Endothelial cell of umbilical vein (primary cell): ENCODE measurements at regions not wholly inside any gene's neighbourhood (a gene's known extent, or its start where the extent isn't known, plus 50 kb on each side); places are given as distances from the start of the nearest gene placed in this dataset.

Experiments
- BruUV-seq: library from RNA; stranded (reverse); fragments of 400-500 nt; replicated peaks from 2 replicates; lab custom pipeline; 2021; lab: Mats Ljungman, UMichigan
- CTCF ChIA-PET: fragments of 300-600, 350-600 bp; sonication (Branson Sonifier 250); formaldehyde crosslinking; loops from one replicate; lab custom pipeline; 2021; ENCODE audit warnings: antibody characterized with exemption, inconsistent platforms; lab: Charles Lee
- POLR2A ChIA-PET: fragments of 300-600, 350-600 bp; sonication (Branson Sonifier 250); formaldehyde crosslinking; loops from one replicate; lab custom pipeline; 2021; ENCODE audit warnings: antibody characterized with exemption, inconsistent platforms; lab: Charles Lee
- DNase-seq: peaks from one replicate; pipeline ENCODE4 v3.0.0-alpha.2; 2011; ENCODE audit warnings: low read depth, low spot score
- FAIRE-seq: peaks from 2 replicates; lab custom pipeline; 2011; peaks lifted over from hg19 to GRCh38; lab: Jason Lieb, UNC
- H2AFZ ChIP-seq: 2 replicates; pipeline ENCODE4 v1.6.0; 2012; ENCODE audit warnings: low read depth, low read length, control low read depth, inconsistent platforms
- H3K27ac ChIP-seq: 2 replicates; pipeline ENCODE4 v1.5.1; 2011; ENCODE audit warnings: low read depth, mild to moderate bottlenecking, control low read depth, low read length, moderate library complexity; ENCODE audit not compliant: insufficient read depth
- H3K27me3 ChIP-seq, 2 experiments: 2 replicates each; pipeline versions ENCODE4 v1.6.0 to v1.6.1; 2011; ENCODE audit warnings: low read length in 2 of 2, mixed read lengths in 1 of 2; ENCODE audit not compliant: control insufficient read depth in 2 of 2, insufficient read depth in 2 of 2
- H3K36me3 ChIP-seq, 2 experiments: 2 replicates in 1 of 2; 3 replicates in 1 of 2; pipeline ENCODE4 v1.5.1; 2011; ENCODE audit warnings: low read length in 2 of 2, mild to moderate bottlenecking in 1 of 2, moderate library complexity in 1 of 2; ENCODE audit not compliant: control insufficient read depth in 2 of 2, insufficient read depth in 2 of 2; ENCODE audit errors: extremely low read depth in 1 of 2
- H3K4me1 ChIP-seq: 3 replicates; pipeline ENCODE4 v1.5.1; 2011; ENCODE audit warnings: mild to moderate bottlenecking, low read length; ENCODE audit not compliant: control insufficient read depth, insufficient read depth; ENCODE audit errors: extremely low read depth
- H3K4me2 ChIP-seq: 2 replicates; pipeline ENCODE4 v1.6.1; 2011; ENCODE audit warnings: low read length, control low read depth, mixed read lengths; ENCODE audit not compliant: insufficient read depth
- H3K4me3 ChIP-seq, 3 experiments: fragments of 200-600 bp in 1 of 3; sonication (generic), shearing (Covaris generic) in 1 of 3; replicated peaks in 1 of 3; 2 replicates each; pipeline ENCODE4 v1.5.1; 2011 to 2016; ENCODE audit warnings: control low read depth in 3 of 3, low read length in 3 of 3, mild to moderate bottlenecking in 2 of 3, inconsistent platforms in 1 of 3, low read depth in 1 of 3, moderate library complexity in 1 of 3; ENCODE audit not compliant: insufficient read depth in 1 of 3
- H3K79me2 ChIP-seq: 2 replicates; pipeline ENCODE4 v1.6.0; 2012; ENCODE audit warnings: low read length, inconsistent platforms; ENCODE audit not compliant: control insufficient read depth, insufficient read depth
- H3K9ac ChIP-seq: replicated peaks from 2 replicates; pipeline ENCODE3; 2011; ENCODE audit warnings: low read length, control low read depth; ENCODE audit not compliant: insufficient read depth; ENCODE audit errors: extremely low read depth
- H3K9me1 ChIP-seq: replicated peaks from 3 replicates; pipeline ENCODE4 v1.6.0; 2011; ENCODE audit warnings: mild to moderate bottlenecking, low read length; ENCODE audit not compliant: control insufficient read depth, insufficient read depth; ENCODE audit errors: extremely low read depth
- H3K9me3 ChIP-seq: replicated peaks from 2 replicates; pipeline ENCODE4 v1.5.1; 2012; ENCODE audit warnings: low read length, inconsistent platforms; ENCODE audit not compliant: control insufficient read depth, insufficient read depth
- H4K20me1 ChIP-seq: replicated peaks from 2 replicates; pipeline ENCODE3; 2011; ENCODE audit warnings: mild to moderate bottlenecking, low read length; ENCODE audit not compliant: control insufficient read depth, insufficient read depth; ENCODE audit errors: extremely low read depth
- CTCF ChIP-seq, 2 donors: IDR thresholded peaks; 1 replicate in 1 of 2; 2 replicates in 1 of 2; pipeline ENCODE4 v1.5.1; 2011; ENCODE audit warnings: low read length in 2 of 2, mild to moderate bottlenecking in 2 of 2, moderate library complexity in 2 of 2, control low read depth in 1 of 2, inconsistent platforms in 1 of 2, low read depth in 1 of 2; ENCODE audit not compliant: insufficient read depth in 1 of 2; ENCODE audit errors: extremely low read depth in 1 of 2
- EZH2 ChIP-seq: IDR thresholded peaks from 2 replicates; pipeline ENCODE4 v1.6.1; 2012; ENCODE audit warnings: borderline replicate concordance, low read depth, mild to moderate bottlenecking, moderate library complexity, low read length, inconsistent platforms; ENCODE audit not compliant: severe bottlenecking
- FOS ChIP-seq: IDR thresholded peaks from 2 replicates; pipeline ENCODE4 v1.6.1; 2011; ENCODE audit warnings: mild to moderate bottlenecking, low read length, moderate library complexity, borderline replicate concordance; ENCODE audit not compliant: insufficient read depth
- GATA2 ChIP-seq: IDR thresholded peaks from 2 replicates; pipeline ENCODE4 v1.7.0; 2011; ENCODE audit warnings: low read depth, mild to moderate bottlenecking, moderate library complexity, mixed read lengths, low read length; ENCODE audit not compliant: insufficient read length, insufficient read depth
- JUN ChIP-seq: IDR thresholded peaks from 2 replicates; pipeline ENCODE4 v1.6.1; 2011; ENCODE audit warnings: borderline replicate concordance, low read depth; ENCODE audit not compliant: insufficient read length, insufficient read depth
- MAX ChIP-seq: IDR thresholded peaks from 2 replicates; pipeline ENCODE4 v1.6.1; 2011; ENCODE audit not compliant: insufficient read depth, insufficient read length
- MYC ChIP-seq: IDR thresholded peaks from one replicate; pipeline ENCODE4 v1.6.1; 2011; ENCODE audit warnings: mild to moderate bottlenecking, low read depth, low read length
- POLR2A ChIP-seq: IDR thresholded peaks from 2 replicates; pipeline ENCODE4 v1.6.1; 2012; ENCODE audit warnings: low read depth, mild to moderate bottlenecking, control low read depth, low read length
- POLR2AphosphoS5 ChIP-seq: IDR thresholded peaks from 2 replicates; pipeline ENCODE4 v1.6.1; 2012; ENCODE audit warnings: low read depth, mild to moderate bottlenecking, control low read depth, low read length, moderate library complexity; ENCODE audit not compliant: insufficient read depth
- dilution Hi-C: fragments of 300-500 bp; cut with MboI; formaldehyde crosslinking; loops from one replicate; pipeline ENCODE4 v1.15.0; 2019; ENCODE audit warnings: low sequenced_read_pairs; ENCODE audit not compliant: extremely low pct_ligation_motif_present
- intact Hi-C: fragments of 100-400 bp; cut with micrococcal nuclease; formaldehyde crosslinking; loops from one replicate; pipeline ENCODE4 v1.10.0; 2022

- intact Hi-C loops, result loop anchor here (5.0 kb wide), 2 partner anchors 420 to 445 kb away; partner anchors contain the start of gene KCNJ2
Measured at GRCh38 chr17:69722518-69722917, 308.0 kb downstream of the MAP2K6 start.

More at GRCh38 chr17:69722518-69722917, 308.0 kb downstream of the MAP2K6 start:
- Histone ChIP-seq H2AFZ (no peak overlapping the region), H3K4me3 (no peak overlapping the region), H3K9ac (no peak overlapping the region), H4K20me1 (no peaks in the 10 kb centered on the region), H3K9me3 (no peaks in the 10 kb centered on the region), H3K4me1 (no peaks in the 10 kb centered on the region), H3K27me3 (no peaks in the 10 kb centered on the region), H3K9me1 (no peaks in the 10 kb centered on the region), H3K4me2 (no peak overlapping the region), H3K27ac (no peak overlapping the region), H3K36me3 (no peaks in the 10 kb centered on the region), H3K79me2 (no peaks in the 10 kb centered on the region)
- DNase-seq (no peak), FAIRE-seq (no peak)
- dilution Hi-C loops, result no loop called here
- no peak for TF ChIP-seq MAX
- no peak for TF ChIP-seq POLR2AphosphoS5
- TF ChIP-seq JUN, result no peak
- no peak for TF ChIP-seq CTCF (IDR thresholded peaks at IDR 0.05; ENCODE audit: extremely low read depth in 1 of 2, insufficient read depth in 1 of 2, low read depth in 1 of 2, low read length in 2 of 2)
- TF ChIP-seq MYC, result no peak
- TF ChIP-seq EZH2, result no peak
- no peak for TF ChIP-seq FOS
- no peak for TF ChIP-seq POLR2A
- no peak for TF ChIP-seq GATA2
- ChIA-PET POLR2A (no interaction called here), CTCF (interaction anchor here (1.2 to 1.9 kb wide), 3 partner anchors 10 to 422 kb away, joined by 4 to 20 read pairs (median 13); no protein-coding TSS in a partner anchor)
- no TSS peak for BruUV-seq
